GM18907 (cell line): ENCODE measurements at regions not wholly inside any gene's neighbourhood (a gene's known extent, or its start where the extent isn't known, plus 50 kb on each side); places are given as distances from the start of the nearest gene placed in this dataset.
"Not testable (repeated sequence)": the region's sequence is repeated elsewhere in the genome, so short reads cannot be mapped to it uniquely, and the experiment has no call there.

ENCODE experiments used
- ATAC-seq: cut with Tn5 transposase; IDR thresholded peaks from one replicate; pipeline ENCODE4 v1.9.1; 2021; ENCODE audit warnings: mild to moderate bottlenecking, moderate library complexity; ENCODE audit not compliant: unreplicated experiment

DNA sequence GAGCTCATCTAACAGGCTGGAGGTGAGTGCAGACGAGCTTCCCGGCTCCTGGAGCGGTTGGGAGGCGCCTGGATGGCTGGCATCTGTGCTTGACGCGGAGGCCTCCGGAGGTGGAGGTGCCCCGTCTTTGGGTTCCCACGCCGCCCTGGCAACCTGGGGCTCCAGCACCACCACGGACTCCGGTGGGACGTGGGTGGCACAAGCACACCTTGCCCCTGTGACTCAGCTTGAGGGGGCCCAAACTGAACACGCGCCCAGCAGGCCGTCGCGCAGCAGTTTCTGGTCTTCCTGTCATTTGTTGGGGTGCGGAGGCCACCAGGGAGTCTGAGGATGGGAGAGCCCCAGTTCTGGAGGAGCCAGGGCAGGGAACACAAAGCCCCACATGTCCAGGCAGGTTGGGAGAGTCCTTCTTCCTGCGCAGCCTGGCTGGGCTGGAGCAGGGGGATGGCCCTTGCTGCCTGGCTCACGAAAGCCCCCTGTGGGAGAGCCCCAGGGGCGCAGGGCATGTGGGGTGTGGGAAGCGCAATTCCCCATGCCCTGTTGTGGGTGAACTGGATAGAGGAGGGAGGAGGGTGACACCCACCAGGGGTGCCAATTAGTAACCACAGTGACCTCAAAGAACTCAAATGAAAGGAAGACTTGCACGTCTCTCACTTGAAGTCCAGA is 1378.6 kb upstream of the DEFB115 start:
- ATAC-seq, result peak; percentile 52

- not testable (repeated sequence) for ATAC-seq
Measured at GRCh38 chr20:29881107-29881506, 1376.4 kb upstream of the DEFB115 start.

GRCh38 chr20:29883514-29884219 is 1373.8 kb upstream of the DEFB115 start:
- ATAC-seq, result not testable (repeated sequence)

- not testable (repeated sequence) for ATAC-seq
Measured at GRCh38 chr20:29884322-29884721, 1373.1 kb upstream of the DEFB115 start.

- ATAC-seq, result not testable (repeated sequence)
Measured at GRCh38 chr20:29885282-29886185, 1371.9 kb upstream of the DEFB115 start.

DNA sequence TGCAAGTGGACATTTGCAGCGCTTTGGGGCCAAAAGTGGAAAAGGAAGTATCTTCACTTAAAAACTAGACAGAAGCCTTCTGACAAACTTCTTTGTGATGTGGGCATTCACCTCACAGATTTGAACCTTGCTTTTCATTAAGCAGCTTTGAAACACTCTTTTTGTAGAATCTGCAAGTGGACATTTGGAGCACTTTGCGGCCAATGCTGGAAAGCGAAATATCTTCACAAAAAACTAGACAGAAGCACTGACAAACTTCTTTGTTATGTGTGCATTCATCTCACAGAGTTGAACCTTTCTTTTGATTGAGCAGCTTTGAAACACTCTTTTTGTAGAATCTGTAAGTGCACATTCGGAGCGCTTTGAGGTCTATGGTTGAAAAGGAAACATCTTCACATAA is 1365.9 kb upstream of the DEFB115 start:
- not testable (repeated sequence) for ATAC-seq
